ENCODE measurements at regions not wholly inside any gene's neighbourhood (a gene's known extent, or its start where the extent isn't known, plus 50 kb on each side); places are given as distances from the start of the nearest gene placed in this dataset.

GRCh38 chr1:29542548-29542947 is 306.2 kb downstream of the PTPRU start:
- TF ChIP-seq POLR2AphosphoS5 (IDR thresholded peaks at IDR 0.05; ENCODE audit: low read depth, low read length) (no peak), TAF1 (IDR thresholded peaks at IDR 0.05; ENCODE audit: borderline replicate concordance, insufficient read depth, low read length) (no peak), REST (IDR thresholded peaks at IDR 0.05; ENCODE audit: insufficient read depth in 1 of 2, low read depth in 2 of 2, low read length in 2 of 2) (no peak), FOXP2 (optimal IDR thresholded peaks at IDR 0.05; ENCODE audit: borderline replicate concordance, extremely low read depth, extremely low read length, insufficient read depth) (no peak), SIN3A (IDR thresholded peaks at IDR 0.05; ENCODE audit: borderline replicate concordance, insufficient read depth, low read length) (no peak)

Data from PFSK-1 (cell line).